HCT116 (cell line): ENCODE measurements at regions not wholly inside any gene's neighbourhood (a gene's known extent, or its start where the extent isn't known, plus 50 kb on each side); places are given as distances from the start of the nearest gene placed in this dataset.

Source experiments
- ATAC-seq: fragments of 200-7000 bp; cut with Tn5 transposase; 2 replicates; pipeline ENCODE4 v1.9.1; 2020; ENCODE audit warnings: mild to moderate bottlenecking, moderate library complexity
- BruUV-seq: library from RNA; stranded (reverse); fragments of 400-500 nt; replicated peaks from 2 replicates; lab custom pipeline; 2021; lab: Mats Ljungman, UMichigan
- CTCF ChIA-PET: fragments of 300-600 bp; sonication (Branson Sonifier 250); formaldehyde crosslinking; loops from one replicate; lab custom pipeline; 2021; ENCODE audit warnings: antibody characterized with exemption; lab: Charles Lee
- POLR2A ChIA-PET: fragments of 300-600, 350-600 bp; sonication (Branson Sonifier 250); formaldehyde crosslinking; loops from one replicate; lab custom pipeline; 2021; ENCODE audit warnings: antibody characterized with exemption; lab: Charles Lee
- RAD21 ChIA-PET, 2 experiments: fragments of 300-600 bp; sonication (Branson Sonifier 250); formaldehyde crosslinking; loops; one replicate each; lab custom pipeline; 2023; ENCODE audit warnings: low total read pairs in 2 of 2; ENCODE audit not compliant: uncharacterized antibody in 2 of 2, unreplicated experiment in 2 of 2, low non-redundant PET in 1 of 2; lab: Charles Lee
- DNase-seq: peaks from one replicate; pipeline ENCODE4 v3.0.0-alpha.2; 2010; ENCODE audit warnings: low read depth, low spot score
- H2AFZ ChIP-seq: fragments of 200-600 bp; shearing (Covaris generic), sonication (generic); 2 replicates; pipeline ENCODE4 v1.6.1; 2017; ENCODE audit warnings: low read depth, mixed run types, mixed read lengths, antibody characterized with exemption, low read length; ENCODE audit not compliant: poor library complexity, severe bottlenecking
- H3K27ac ChIP-seq: 2 replicates; pipeline ENCODE4 v1.5.1; 2012; ENCODE audit warnings: low read depth, low read length
- H3K27me3 ChIP-seq: fragments of 200-600 bp; sonication (generic); 2 replicates; pipeline ENCODE4 v1.6.1; 2016; ENCODE audit warnings: mixed run types, low read length, mixed read lengths; ENCODE audit not compliant: insufficient read depth
- H3K36me3 ChIP-seq, 2 experiments: fragments of 200-500 bp in 1 of 2; fragments of 200-600 bp in 1 of 2; sonication (Bioruptor generic) in 1 of 2; sonication (generic) in 1 of 2; 2 replicates each; pipeline versions ENCODE4 v1.5.1 to v1.6.1; 2014 to 2016; ENCODE audit warnings: low read length in 2 of 2, inconsistent platforms in 1 of 2, mixed read lengths in 1 of 2, mixed run types in 1 of 2; ENCODE audit not compliant: insufficient read depth in 2 of 2, control insufficient read depth in 1 of 2
- H3K4me1 ChIP-seq, 2 experiments: fragments of 200-600 bp in 1 of 2; sonication (generic) in 1 of 2; 2 replicates each; pipeline versions ENCODE4 v1.5.1 to v1.6.1; 2012 to 2017; ENCODE audit warnings: low read length in 2 of 2, inconsistent platforms in 1 of 2, mild to moderate bottlenecking in 1 of 2, mixed read lengths in 1 of 2, mixed run types in 1 of 2, moderate library complexity in 1 of 2; ENCODE audit not compliant: insufficient read depth in 2 of 2, control insufficient read depth in 1 of 2
- H3K4me2 ChIP-seq: fragments of 200-600 bp; sonication (generic); 2 replicates; pipeline ENCODE4 v1.6.1; 2017; ENCODE audit warnings: mixed run types, low read length, mixed read lengths
- H3K4me3 ChIP-seq, 2 experiments: fragments of 200-600 bp in 1 of 2; sonication (generic) in 1 of 2; replicated peaks in 1 of 2; 2 replicates each; pipeline ENCODE4 v1.5.1; 2011 to 2016; ENCODE audit warnings: low read length in 2 of 2, control low read depth in 1 of 2, low read depth in 1 of 2, mild to moderate bottlenecking in 1 of 2, mixed read lengths in 1 of 2, mixed run types in 1 of 2
- H3K79me2 ChIP-seq: fragments of 200-600 bp; sonication (generic); 2 replicates; pipeline ENCODE4 v1.6.1; 2017; ENCODE audit warnings: mild to moderate bottlenecking, mixed run types, low read length, moderate library complexity, mixed read lengths; ENCODE audit not compliant: insufficient read depth
- H3K9ac ChIP-seq: fragments of 200-600 bp; sonication (generic); 2 replicates; pipeline ENCODE4 v1.6.1; 2016; ENCODE audit warnings: low read length, mixed read lengths
- H3K9me2 ChIP-seq: fragments of 200-600 bp; sonication (generic), shearing (Covaris generic); 2 replicates; pipeline ENCODE4 v1.6.1; 2017; ENCODE audit warnings: mixed run types, mild to moderate bottlenecking, moderate library complexity; ENCODE audit not compliant: insufficient read depth
- H3K9me3 ChIP-seq, 2 experiments: fragments of 200-500 bp in 1 of 2; fragments of 200-600 bp in 1 of 2; sonication (Bioruptor generic) in 1 of 2; sonication (generic) in 1 of 2; 2 replicates each; pipeline ENCODE4 v1.6.1; 2014 to 2017; ENCODE audit warnings: low read length in 2 of 2, mixed read lengths in 2 of 2, inconsistent platforms in 1 of 2, low read depth in 1 of 2, mild to moderate bottlenecking in 1 of 2, mixed run types in 1 of 2, moderate library complexity in 1 of 2; ENCODE audit not compliant: control insufficient read depth in 1 of 2, insufficient read depth in 1 of 2
- H4K20me1 ChIP-seq: fragments of 200-600 bp; sonication (generic), shearing (Covaris generic); 2 replicates; pipeline ENCODE4 v1.6.1; 2017; ENCODE audit warnings: mixed run types, mild to moderate bottlenecking, moderate library complexity; ENCODE audit not compliant: insufficient read depth
- CEBPB ChIP-seq: IDR thresholded peaks from 2 replicates; pipeline ENCODE4 v1.6.1; 2012; ENCODE audit warnings: low read depth
- ELF1 ChIP-seq: IDR thresholded peaks from 2 replicates; pipeline ENCODE4 v1.6.1; 2012; ENCODE audit warnings: low read depth, borderline replicate concordance
- EZH2 ChIP-seq: fragments of 200-600 bp; sonication (generic); IDR thresholded peaks from 2 replicates; pipeline ENCODE4 v1.6.1; 2017; ENCODE audit warnings: antibody characterized with exemption, mixed run types
- JUND ChIP-seq: IDR thresholded peaks from 2 replicates; pipeline ENCODE4 v1.6.1; 2012
- RAD21 ChIP-seq: IDR thresholded peaks from 2 replicates; pipeline ENCODE4 v1.6.1; 2012; ENCODE audit warnings: low read depth, mild to moderate bottlenecking
- SRF ChIP-seq: IDR thresholded peaks from 2 replicates; pipeline ENCODE4 v1.6.1; 2012; ENCODE audit warnings: low read depth
- TCF7L2 ChIP-seq: IDR thresholded peaks from 2 replicates; pipeline ENCODE4 v1.7.0; 2011; ENCODE audit warnings: borderline replicate concordance, inconsistent platforms; ENCODE audit not compliant: insufficient read depth, insufficient read length; ENCODE audit errors: extremely low read depth
- intact Hi-C: fragments of 100-400 bp; cut with micrococcal nuclease; formaldehyde crosslinking; loops from 2 replicates; pipeline ENCODE4 v1.10.0; 2022
- TF ChIP-seq, protein P1 (sequence below): IDR thresholded peaks from 2 replicates; pipeline ENCODE4 v1.6.1; 2012; ENCODE audit warnings: low read depth

DNA sequence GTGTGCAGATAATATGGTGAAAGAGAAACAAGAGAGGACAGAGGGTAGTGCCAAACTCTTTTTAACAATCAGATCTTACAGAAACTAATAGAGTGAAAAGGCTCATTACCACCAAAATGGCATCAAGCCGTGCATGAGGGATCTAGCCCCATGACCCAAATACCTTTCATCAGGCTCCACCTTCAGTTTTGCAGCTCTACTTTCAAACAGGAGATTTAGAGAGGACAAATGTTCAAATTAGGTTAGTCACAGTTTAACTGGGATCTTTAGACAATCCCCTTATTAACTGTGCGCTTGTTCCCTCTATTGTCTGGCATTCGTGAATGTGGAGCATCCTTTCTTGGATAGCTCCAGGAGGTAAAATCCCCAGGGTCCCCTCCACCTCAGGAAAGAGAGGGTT, 1209.3 kb upstream of the CHAC2 start (continued):
- TF ChIP-seq TCF7L2 (no peak), CEBPB (no peak), RAD21 (no peak), SRF (no peak), EZH2 (no peak)
- TF ChIP-seq, protein P1, sequence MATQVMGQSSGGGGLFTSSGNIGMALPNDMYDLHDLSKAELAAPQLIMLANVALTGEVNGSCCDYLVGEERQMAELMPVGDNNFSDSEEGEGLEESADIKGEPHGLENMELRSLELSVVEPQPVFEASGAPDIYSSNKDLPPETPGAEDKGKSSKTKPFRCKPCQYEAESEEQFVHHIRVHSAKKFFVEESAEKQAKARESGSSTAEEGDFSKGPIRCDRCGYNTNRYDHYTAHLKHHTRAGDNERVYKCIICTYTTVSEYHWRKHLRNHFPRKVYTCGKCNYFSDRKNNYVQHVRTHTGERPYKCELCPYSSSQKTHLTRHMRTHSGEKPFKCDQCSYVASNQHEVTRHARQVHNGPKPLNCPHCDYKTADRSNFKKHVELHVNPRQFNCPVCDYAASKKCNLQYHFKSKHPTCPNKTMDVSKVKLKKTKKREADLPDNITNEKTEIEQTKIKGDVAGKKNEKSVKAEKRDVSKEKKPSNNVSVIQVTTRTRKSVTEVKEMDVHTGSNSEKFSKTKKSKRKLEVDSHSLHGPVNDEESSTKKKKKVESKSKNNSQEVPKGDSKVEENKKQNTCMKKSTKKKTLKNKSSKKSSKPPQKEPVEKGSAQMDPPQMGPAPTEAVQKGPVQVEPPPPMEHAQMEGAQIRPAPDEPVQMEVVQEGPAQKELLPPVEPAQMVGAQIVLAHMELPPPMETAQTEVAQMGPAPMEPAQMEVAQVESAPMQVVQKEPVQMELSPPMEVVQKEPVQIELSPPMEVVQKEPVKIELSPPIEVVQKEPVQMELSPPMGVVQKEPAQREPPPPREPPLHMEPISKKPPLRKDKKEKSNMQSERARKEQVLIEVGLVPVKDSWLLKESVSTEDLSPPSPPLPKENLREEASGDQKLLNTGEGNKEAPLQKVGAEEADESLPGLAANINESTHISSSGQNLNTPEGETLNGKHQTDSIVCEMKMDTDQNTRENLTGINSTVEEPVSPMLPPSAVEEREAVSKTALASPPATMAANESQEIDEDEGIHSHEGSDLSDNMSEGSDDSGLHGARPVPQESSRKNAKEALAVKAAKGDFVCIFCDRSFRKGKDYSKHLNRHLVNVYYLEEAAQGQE: no peak

DNA sequence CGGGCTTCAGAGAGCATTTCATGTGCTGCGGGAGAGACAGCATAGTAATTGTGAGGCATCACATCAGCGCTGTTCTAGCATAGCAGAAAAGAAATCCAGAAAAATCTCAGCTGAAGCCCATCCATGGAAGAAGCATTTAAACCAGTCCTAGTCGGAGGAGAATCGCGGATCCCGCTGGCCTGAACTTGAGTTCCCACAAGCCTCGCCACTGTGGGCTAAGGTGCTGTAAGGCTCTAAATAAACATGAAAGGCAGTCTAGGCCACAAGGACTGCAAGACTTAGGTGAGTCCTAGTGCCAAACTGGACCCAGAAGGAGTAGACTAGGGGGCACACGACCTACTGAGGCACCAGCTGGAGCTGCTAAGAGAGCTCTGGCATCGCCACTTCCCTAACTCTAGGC, 1225.3 kb upstream of the CHAC2 start:
- Histone ChIP-seq H3K9me3 (no peaks in the 10 kb centered on the region), H2AFZ (no peak overlapping the region), H3K4me2 (no peak overlapping the region), H3K9ac (no peak overlapping the region), H3K27me3 (no peaks in the 10 kb centered on the region), H3K36me3 (no peaks in the 10 kb centered on the region), H3K79me2 (no peaks in the 10 kb centered on the region), H3K4me1 (no peaks in the 10 kb centered on the region), H3K27ac (no peak overlapping the region), H3K9me2 (no peaks in the 10 kb centered on the region), H3K4me3 (no peak overlapping the region), H4K20me1 (no peaks in the 10 kb centered on the region)
- POLR2A ChIA-PET: no interaction called here
- BruUV-seq: no TSS peak
- no peak for DNase-seq
- RAD21 ChIA-PET: no interaction called here
- intact Hi-C loops: no loop called here
- CTCF ChIA-PET: no interaction called here
- ATAC-seq: no peak
- TF ChIP-seq JUND (no peak), ELF1 (no peak)
